ENCODE measurements at regions not wholly inside any gene's neighbourhood (a gene's known extent, or its start where the extent isn't known, plus 50 kb on each side); places are given as distances from the start of the nearest gene placed in this dataset.

DNA sequence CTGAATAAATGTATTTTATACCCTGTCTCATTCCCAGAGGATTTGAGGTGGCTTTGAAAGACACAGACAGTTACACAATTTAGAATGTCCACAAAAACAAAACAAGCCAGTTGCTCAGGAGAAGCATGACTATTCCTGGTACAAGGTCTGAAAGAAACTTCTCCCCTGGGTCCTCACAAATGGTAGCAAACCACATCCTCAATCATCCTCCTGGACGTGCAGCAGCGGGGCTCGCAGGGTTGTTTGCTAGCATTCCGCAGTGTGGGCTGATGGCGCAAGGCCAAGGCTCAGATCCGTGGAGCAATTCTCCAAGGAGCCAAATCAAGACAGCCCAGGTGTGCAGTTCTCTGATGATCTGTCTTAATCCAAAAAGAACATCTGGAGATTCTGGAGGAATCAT is 210.3 kb downstream of the ACTL7B start:
- no peak for DNase-seq (ENCODE audit: low spot score)

DNA sequence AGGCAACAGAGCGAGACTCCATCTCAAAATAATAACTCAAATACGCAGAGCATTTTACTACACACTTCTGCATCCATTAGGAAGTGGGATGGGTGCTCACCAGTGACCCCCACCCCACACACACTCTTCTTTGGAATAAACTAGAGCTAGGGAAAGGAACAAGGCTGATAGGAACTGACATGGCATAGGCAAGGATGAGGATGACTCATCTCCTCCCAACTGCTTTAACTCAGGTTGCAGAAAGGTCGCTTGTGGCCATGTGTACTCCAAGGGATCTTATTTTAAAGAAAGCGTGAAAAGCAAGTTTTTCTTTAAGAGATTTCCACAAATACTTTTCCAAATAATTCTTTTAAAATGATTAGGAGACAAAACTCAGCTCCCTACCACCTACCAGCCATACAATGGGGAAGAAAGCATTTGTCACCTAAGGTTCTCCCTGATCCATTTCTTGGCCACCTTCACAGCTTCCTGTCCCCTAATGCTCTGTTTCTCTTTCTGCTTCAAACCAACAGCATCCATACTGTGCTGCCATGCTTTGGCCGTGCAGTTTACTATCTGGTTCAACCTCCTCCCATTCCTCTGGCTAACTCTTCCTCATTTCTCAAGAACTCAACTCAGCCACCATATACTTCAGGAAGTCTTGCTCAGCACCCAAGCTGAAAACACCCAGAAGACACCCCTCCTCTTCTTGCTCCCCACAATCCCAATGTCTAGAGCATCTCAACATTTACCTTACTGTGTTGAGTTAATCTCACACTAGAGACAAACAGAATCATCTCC is 211.9 kb downstream of the ACTL7B start:
- no peak for DNase-seq (ENCODE audit: low spot score)

DNA sequence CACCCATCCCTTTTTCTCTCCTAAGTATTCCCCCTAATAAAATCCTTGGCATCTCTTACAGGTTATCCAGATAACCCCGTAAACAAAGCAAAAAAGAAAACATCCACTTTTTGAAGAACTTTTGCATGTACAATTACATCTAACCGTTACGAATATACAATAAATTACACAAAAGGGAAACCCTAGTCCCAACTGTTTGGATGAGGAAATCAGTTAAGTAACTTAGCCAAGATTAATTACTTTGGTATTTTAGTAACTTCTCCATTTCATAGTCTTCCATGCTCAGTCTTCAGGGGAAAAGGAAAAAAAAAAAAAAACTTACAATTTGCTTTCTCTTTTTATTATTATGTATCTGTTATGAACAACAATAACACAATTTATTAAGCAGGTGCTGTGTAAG is 212.9 kb downstream of the ACTL7B start:
- DNase-seq (ENCODE audit: low spot score) = no peak

DNA sequence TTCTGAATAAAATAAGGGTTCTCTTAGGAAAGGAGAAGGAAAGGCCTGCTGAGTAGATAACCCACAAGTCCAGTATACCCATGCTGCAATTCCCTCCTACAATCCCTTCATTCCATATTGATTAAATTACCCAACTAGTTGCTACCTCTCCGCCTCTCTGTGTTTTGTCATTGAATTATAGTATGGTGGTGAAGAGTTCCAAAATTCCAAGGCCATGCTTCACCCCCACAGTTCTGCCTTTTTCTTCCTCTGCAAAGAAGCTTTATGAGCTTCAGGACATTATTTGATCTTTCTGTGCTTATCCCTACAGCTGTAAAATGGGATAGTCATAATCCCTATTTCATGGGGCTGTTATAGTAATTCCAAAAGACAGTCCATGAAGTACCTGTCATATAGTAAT is 215.6 kb downstream of the ACTL7B start:
- no peak for DNase-seq (ENCODE audit: low spot score)

DNA sequence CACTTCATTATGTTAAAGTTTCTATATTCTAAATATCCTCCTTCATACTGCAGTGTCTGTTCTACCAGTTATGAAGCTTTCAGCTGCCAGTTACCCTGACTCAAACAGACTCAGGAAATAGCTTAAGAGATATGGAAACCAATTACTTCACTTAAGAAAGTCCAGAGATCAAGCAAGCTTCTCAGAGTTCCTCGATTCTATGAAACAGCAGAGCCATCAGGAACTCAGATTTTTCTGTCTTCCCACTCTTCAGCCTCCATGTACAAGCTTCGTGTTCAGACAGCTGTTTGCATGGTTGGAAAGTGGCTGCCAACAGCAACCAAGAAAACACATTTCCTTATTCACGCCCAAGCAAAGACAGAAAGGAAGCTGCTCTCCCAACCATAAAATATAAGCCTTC is 216.1 kb downstream of the ACTL7B start:
- no peak for DNase-seq (ENCODE audit: low spot score)

DNA sequence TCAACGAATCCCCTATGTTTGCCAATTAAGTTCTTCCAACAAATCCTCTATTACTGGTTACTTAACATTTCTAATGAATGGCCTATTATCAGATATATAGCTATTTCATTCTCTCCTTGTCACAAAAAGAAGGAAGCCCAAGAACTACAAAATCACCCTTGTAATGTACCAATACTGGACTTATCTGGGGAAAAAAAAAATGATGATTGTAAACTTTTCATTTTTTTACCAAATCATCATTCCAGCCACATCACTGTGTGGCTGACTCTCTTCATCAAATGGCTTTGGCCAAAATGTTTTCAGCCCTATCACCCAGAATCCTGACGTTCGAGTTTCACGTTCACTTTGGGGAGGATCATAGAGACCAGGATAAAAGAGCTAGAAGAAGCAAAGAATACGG is 216.7 kb downstream of the ACTL7B start:
- no peak for DNase-seq (ENCODE audit: low spot score)

DNA sequence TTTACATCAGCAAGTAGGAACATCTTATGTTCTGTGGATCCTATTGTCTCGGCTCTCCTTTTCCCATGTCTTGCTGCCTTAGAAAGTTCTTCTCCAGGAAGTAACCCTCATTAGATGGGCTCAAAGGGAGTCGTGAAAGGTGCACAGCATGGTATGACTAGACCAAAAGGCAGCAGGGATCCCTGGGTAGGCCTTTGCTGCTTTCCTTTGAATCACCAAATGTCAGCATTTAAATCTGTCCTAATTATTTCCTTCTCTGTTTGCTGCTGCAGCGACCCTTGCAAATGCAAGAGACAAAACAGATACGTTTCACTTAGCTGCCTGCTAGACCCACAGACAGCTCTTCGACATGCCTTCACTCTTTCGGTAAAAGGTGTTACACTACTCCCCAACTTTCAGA is 218.4 kb downstream of the ACTL7B start:
- no peak for DNase-seq (ENCODE audit: low spot score)

DNA sequence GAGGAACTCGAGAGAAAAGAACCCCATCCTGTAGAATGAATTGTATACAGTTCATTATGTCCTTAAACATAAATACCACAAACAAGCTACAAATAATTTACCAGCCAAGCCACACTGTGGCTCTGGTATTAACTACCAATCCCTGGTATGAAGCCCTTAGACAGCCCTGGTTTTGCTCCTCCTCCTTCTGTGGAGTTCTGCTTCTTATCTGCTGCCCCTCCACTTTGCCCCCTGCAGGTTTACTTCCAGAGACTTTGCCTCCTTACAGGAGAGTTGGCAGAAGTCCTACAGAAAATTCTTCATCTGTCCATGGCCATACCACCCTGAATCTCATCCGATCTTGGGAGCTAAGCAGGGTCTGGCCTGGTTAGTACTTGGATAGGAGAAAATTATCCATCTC is 219.8 kb downstream of the ACTL7B start:
- DNase-seq (ENCODE audit: low spot score) = no peak

DNA sequence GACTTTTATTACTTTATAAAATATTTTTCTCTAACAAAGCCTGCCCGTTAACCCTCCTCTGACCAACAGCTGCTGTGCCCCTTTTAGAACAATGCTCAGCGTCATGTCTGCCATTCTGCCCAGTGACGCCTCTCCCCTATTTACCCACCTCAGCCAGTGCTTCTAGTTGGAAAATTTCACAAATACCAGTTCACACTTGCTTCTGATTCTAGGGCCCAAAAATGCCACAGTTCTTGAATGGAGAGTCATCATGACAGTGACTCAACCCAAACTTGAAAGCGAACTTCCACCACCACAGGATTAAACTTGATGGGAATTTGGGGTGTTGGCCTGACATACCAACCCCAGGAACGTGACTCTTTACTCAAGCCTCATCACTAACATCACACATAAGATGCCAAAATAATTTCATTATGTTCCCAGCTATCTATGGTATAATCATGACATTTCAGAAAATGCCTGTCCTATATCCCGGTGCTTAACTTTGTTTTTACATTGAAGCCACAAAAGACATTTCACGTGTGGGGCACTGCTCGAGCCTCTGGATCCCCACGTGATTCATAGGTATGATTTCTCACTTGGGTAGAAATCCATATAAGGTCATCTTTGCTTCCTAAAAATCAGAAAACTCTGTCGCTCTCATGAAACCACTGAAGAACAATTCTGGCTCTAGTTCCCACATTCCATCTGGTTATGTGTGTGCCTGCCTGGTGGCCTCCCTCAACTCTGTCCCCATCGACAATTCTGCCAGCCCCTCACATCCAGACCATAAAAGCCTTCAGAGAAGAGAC is 220.9 kb downstream of the ACTL7B start:
- DNase-seq (ENCODE audit: low spot score) = no peak

DNA sequence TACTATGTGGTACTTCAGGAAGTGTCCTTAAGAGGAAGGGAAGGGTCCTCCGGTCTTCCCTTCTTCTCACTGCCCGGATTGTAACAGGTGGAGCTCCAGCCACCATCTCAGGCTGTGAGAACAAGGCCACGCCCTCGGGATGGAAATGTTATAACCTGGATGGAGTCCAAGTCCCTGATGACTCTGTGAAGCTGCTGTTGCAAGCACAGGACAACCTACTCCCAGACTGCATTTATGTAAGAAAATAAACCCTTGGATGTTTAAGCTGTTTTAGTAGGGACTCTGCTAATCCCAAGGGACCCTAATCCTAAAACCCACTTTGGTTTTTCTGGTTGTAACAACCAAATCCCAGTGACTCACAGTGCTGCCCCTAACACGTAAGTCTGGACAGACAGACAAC is 221.6 kb downstream of the ACTL7B start:
- DNase-seq (ENCODE audit: low spot score) = no peak

DNA sequence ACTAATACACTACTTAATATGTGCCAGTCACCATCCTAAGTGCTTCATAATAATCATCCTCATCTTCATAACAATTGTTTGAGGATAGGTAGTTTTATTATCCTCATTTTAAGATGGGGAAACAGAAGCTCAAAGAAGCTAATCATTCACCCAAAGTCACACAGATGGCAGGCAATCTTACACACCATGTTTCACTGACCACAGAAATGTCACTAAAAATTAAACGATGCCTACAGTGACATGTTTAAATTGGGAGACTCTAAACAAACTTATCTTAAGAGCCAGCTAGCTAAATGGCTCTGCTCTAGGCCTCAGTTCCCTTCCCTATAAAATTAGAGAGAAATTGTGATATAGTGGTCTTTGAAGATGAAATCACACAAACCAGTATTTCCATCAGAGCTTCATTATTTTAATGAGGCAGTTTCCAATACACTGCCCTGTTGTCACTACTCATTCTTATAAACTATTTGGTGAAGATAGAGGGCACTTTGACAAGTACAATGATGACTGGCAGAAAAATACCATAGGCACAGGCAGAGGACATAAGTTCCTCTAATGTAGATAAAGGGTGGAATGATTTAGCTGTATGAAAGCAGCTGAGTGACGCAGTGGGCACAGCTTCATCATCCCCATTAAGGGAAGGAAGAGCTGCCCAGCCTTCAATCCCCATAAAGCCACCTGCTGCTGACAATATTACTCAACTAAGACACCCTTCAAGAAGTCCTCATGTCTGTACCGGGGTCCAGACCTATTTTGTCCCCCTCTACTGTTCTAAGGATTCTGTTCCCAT is 224.1 kb downstream of the ACTL7B start:
- no peak for DNase-seq (ENCODE audit: low spot score)

DNA sequence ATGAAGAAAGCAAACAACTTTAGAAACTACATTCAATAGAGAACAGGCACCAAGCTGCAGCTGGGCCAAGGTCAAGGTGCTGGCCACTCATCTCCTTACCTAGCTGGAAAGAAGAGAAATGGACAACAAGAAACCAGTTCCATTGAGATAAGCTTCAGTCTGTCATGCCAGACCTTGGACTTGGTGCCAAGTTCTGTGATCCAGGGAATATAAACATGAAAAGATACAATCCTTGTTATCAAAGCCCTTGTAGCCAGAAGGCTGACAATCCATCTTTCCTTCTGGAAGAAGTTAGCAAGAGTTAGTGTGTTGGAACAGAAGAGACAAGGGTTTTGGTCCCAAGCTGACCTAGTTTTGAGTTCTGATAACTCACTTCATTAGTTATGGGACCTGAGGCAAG is 227.5 kb downstream of the ACTL7B start:
- DNase-seq (ENCODE audit: low spot score) = no peak

DNA sequence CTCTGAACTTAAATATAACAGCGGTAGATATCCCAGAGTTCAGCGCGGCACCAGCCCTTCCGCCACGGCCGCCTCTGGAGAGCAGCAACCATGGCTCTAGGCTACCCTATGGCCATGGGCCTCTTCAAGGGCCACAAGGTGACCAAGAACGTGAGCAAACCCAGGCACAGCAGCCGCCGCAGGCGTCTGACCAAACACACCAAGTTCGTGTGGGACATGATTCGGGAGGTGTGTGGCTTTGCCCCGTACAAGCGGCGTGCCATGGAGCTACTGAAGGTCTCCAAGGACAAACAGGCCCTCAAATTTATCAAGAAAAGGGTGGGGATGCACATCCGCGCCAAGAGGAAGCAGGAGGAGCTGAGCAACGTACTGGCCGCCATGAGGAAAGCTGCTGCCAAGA is 229.0 kb downstream of the ACTL7B start:
- no peak for DNase-seq (ENCODE audit: low spot score)

DNA sequence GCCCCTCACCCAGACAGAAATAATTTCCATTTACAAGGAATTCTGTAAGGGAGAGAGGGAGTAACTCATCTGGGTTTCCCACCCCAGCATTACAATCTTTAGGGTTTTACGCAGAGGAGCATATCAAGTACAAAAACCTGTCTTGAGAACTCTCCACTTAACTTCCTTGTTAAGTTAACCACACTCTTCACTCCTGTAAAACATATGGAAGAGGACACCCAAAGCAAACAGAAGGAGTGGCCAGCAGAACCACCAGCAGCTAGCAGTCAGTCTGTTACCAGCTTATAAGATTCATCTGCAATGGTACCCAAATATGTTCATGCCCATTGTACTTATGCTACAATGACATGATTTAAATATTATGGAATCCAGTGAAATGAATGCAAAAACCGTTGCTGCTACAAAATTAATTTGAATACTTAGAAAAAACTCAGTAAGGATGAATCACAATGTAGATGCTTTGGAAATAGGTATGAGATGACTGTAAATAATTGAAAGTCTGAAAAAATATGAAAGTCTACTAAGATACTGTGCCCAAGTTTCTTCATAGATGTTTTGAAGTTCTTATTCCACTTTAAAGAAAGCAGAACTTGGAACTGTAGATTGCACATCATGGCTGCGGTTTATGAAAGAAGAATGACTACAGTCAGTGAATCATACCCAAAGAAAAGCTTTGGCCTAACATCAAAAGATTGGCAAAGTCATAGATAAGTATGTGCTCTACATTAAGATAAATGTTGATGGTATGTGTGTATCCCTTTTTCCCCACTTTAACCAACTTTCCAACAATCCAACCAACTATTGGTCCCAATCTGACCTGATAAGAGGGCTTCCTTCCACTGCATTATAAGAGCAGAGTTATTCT is 233.6 kb downstream of the ACTL7B start:
- no peak for DNase-seq (ENCODE audit: low spot score)

DNA sequence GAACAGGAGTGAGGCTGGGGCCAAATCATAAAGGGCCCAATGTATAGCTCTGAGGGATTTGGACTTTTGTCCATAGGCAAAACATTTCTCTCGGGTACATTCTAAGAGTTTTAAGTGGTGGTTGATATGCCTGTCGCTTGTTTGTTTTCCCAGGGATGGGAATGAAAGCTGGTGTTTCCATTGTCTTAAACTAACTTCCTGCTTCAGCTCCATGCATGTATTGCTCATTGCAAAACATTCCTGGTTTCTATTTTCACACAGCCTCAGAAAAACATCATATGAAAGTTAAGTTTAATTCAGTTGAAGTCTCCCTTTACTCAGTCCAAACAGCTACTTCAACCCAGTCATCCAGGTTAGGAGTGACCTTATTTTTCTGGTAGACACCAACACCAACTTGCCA is 235.0 kb downstream of the ACTL7B start:
- no peak for DNase-seq (ENCODE audit: low spot score)

DNA sequence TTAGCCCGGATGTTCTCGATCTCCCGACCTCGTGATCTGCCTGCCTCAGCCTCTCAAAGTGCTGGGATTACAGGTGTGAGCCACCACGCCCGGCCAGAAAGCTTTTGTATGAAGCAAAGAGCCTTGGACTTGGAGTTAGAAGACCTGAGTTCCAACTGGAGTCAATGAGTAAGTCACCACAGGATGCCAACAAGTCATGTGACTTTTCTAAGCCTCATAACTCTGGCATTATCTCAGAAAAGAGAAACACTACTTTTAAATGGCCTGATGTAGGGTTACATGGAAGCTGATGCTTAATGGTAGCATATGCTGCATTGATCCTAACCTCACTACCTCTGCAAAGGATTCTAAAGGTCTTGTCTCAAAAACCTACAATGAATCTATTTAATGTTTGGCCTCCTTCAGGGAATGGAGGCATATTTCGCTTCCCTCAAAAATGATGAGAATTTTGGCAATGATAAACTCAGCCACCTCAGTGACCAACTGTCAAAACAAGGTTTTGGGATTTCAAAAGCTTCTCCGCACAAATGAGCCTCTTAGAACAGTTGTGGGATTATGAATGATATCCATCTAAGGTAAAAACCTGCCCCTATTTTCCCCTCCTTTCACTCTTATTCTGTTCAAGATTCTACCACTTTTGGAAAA is 236.8 kb downstream of the ACTL7B start:
- DNase-seq (ENCODE audit: low spot score) = no peak

DNA sequence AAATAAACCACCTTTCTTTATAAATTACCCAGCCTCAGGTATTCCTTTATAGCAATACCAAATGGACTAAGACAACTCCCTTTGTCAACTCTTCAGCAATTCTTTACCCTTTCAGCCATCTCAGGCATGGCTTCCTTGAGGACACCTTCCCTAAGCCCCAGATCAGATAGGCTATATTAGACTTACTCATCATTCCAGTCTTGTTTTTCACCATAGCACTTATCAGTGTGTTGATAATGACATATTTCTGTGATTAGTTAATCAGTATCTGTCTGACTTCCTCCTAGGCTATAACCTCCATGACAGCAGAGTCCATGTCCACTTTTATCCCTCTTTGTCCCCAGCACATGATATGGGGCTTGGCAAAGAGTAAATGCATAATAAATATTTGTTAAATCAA is 238.1 kb downstream of the ACTL7B start:
- no peak for DNase-seq (ENCODE audit: low spot score)

DNA sequence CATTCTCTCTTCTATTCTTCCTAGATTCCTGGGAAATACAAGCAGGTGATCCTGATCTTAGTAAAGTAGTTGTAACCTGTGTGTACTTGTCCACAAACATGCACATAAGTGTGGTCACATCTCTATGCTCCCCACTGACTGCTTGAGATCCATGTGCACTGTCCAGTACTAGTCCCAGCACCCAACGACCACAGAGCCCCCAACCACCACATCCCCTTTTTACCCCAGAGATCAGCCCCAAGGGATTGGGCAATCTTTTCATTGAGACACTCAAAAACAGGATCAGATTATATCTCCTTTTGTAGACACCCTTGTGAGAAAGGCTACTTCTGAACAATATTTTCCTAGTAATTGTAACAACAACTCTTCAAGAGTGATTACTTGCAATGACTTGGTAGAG is 240.6 kb downstream of the ACTL7B start:
- no peak for DNase-seq (ENCODE audit: low spot score)

DNA sequence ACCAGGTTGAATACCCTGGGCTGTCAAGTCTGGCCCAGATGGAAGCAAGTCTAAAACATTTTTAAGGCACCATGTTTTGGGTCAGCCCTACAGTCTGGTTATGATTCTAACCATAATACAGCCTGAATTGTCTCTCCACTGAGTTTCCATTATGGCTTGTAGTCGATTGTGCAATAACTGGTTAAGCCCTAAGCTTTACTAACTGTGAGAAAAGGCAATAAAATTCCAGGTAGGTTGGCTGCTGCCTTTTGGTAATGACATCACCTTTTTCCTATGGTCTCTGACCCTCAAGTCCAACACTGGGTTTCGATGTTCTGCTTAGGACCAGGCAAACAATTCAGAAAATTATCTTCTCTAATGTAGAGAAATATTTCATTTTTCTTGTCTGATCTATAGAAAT is 243.3 kb downstream of the ACTL7B start:
- DNase-seq (ENCODE audit: low spot score) = no peak

DNA sequence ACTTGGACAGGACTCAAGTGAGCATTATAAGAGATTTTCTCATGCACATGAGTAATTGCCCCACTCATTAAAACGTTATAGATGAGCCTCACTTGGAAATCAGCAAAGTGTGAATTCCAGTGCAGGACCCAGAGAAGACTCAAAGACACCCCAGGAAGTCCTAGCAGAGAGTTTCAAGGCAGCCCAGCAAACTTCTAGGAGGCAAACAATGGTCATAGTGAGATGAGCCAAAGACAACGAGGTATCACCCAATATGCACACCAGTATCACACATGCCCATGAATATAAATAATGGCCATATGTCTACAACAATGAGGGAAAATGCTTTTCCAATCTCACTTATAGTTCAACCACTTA is 245.9 kb downstream of the ACTL7B start:
- DNase-seq (ENCODE audit: low spot score) = no peak

DNA sequence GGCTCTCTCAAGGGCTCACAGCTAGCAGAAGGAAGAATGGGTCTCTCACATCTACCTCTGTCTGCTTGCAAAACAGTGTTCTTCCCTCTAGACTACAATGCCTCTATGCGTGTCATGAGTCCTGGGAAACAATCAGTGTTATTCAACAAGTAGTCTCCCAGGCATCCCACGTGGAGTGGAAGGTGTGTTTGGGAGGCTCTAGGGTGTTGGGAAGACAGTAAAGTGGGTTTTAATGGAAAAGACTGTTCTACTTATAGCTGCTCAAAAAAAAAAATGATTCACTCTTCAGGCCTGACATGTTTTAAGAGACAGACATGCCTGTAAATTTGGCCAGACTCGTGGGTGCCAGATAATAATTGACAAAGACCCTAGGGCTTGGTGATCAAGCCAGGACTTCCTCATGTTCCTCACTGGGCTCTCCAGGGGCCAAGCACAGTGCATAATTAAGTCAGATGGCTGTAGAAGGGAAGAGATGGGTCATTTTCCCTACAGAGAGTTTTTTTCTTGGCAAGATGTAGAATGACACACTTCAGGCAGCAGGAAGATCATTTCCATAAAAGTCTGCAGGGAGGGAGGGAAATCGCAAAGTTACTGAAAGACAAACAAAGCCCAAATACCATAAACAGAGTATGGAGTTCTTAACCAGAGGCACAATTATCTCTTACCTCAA is 246.4 kb downstream of the ACTL7B start:
- no peak for DNase-seq (ENCODE audit: low spot score)
